ENCODE measurements at regions not wholly inside any gene's neighbourhood (a gene's known extent, or its start where the extent isn't known, plus 50 kb on each side); places are given as distances from the start of the nearest gene placed in this dataset.

DNA sequence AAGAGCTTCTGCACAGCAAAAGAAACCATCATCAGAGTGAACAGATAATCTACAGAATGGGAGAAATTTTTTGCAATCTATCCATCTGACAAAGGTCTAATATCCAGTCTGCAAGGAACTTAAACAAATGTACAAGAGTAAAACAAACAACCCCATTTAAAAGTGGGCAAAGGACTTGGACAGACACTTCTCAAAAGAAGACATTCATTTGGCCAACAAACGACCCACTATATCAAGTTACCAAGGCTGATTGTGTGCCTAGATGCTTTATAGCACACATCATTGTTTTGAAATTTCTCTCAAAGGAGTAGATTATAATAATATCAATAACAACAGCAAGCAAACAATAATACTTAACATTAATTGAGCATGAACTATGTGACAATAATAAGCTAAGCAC is 117.1 kb downstream of the TFPI2 start:
- no peak for ATAC-seq
- TF ChIP-seq, protein P1, sequence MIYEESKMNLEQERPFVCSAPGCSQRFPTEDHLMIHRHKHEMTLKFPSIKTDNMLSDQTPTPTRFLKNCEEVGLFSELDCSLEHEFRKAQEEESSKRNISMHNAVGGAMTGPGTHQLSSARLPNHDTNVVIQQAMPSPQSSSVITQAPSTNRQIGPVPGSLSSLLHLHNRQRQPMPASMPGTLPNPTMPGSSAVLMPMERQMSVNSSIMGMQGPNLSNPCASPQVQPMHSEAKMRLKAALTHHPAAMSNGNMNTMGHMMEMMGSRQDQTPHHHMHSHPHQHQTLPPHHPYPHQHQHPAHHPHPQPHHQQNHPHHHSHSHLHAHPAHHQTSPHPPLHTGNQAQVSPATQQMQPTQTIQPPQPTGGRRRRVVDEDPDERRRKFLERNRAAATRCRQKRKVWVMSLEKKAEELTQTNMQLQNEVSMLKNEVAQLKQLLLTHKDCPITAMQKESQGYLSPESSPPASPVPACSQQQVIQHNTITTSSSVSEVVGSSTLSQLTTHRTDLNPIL (CRISPR knock-in tag; IDR thresholded peaks at IDR 0.05; ENCODE audit: low read depth), result no peak
- TF ChIP-seq TOX (CRISPR knock-in tag; IDR thresholded peaks at IDR 0.05; ENCODE audit: borderline replicate concordance) (no peak), ZFP3 (CRISPR knock-in tag; IDR thresholded peaks at IDR 0.05) (no peak), ISL1 (CRISPR knock-in tag; IDR thresholded peaks at IDR 0.05) (no peak), ESRRG (CRISPR knock-in tag; IDR thresholded peaks at IDR 0.05) (no peak), OSR1 (CRISPR knock-in tag; IDR thresholded peaks at IDR 0.05) (no peak)
- TF ChIP-seq, protein P2, sequence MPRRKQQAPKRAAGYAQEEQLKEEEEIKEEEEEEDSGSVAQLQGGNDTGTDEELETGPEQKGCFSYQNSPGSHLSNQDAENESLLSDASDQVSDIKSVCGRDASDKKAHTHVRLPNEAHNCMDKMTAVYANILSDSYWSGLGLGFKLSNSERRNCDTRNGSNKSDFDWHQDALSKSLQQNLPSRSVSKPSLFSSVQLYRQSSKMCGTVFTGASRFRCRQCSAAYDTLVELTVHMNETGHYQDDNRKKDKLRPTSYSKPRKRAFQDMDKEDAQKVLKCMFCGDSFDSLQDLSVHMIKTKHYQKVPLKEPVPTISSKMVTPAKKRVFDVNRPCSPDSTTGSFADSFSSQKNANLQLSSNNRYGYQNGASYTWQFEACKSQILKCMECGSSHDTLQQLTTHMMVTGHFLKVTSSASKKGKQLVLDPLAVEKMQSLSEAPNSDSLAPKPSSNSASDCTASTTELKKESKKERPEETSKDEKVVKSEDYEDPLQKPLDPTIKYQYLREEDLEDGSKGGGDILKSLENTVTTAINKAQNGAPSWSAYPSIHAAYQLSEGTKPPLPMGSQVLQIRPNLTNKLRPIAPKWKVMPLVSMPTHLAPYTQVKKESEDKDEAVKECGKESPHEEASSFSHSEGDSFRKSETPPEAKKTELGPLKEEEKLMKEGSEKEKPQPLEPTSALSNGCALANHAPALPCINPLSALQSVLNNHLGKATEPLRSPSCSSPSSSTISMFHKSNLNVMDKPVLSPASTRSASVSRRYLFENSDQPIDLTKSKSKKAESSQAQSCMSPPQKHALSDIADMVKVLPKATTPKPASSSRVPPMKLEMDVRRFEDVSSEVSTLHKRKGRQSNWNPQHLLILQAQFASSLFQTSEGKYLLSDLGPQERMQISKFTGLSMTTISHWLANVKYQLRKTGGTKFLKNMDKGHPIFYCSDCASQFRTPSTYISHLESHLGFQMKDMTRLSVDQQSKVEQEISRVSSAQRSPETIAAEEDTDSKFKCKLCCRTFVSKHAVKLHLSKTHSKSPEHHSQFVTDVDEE (CRISPR knock-in tag; IDR thresholded peaks at IDR 0.05), result no peak
- TF ChIP-seq, protein P3, sequence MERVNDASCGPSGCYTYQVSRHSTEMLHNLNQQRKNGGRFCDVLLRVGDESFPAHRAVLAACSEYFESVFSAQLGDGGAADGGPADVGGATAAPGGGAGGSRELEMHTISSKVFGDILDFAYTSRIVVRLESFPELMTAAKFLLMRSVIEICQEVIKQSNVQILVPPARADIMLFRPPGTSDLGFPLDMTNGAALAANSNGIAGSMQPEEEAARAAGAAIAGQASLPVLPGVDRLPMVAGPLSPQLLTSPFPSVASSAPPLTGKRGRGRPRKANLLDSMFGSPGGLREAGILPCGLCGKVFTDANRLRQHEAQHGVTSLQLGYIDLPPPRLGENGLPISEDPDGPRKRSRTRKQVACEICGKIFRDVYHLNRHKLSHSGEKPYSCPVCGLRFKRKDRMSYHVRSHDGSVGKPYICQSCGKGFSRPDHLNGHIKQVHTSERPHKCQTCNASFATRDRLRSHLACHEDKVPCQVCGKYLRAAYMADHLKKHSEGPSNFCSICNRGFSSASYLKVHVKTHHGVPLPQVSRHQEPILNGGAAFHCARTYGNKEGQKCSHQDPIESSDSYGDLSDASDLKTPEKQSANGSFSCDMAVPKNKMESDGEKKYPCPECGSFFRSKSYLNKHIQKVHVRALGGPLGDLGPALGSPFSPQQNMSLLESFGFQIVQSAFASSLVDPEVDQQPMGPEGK (CRISPR knock-in tag; IDR thresholded peaks at IDR 0.05; ENCODE audit: borderline replicate concordance), result no peak

DNA sequence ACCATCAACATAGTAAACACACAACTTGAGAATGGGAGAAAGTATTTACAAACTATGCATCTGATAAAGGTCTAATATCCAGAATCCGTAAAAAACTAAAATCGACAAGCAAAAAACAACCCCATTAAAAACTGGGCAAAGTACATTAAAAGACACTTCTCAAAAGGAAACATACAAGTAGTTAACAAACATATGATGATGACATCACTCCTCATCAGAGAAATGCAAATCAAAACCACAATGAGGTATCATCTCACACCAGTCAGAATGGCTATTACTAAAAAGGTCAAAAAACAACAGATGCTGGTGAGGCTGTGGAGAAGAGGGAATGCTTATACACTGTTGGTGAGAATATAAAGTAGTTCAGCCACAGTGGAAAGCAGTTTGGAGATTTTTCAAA is 125.1 kb downstream of the TFPI2 start:
- ATAC-seq, result no peak
- TF ChIP-seq RARB (CRISPR knock-in tag; IDR thresholded peaks at IDR 0.05) (no peak), OSR1 (CRISPR knock-in tag; IDR thresholded peaks at IDR 0.05) (no peak), GLIS3 (CRISPR knock-in tag; IDR thresholded peaks at IDR 0.05) (no peak), PPARA (CRISPR knock-in tag; IDR thresholded peaks at IDR 0.05; ENCODE audit: borderline replicate concordance) (no peak), ISL1 (CRISPR knock-in tag; IDR thresholded peaks at IDR 0.05) (no peak)
- TF ChIP-seq, protein P2 (CRISPR knock-in tag; IDR thresholded peaks at IDR 0.05), result no peak

DNA sequence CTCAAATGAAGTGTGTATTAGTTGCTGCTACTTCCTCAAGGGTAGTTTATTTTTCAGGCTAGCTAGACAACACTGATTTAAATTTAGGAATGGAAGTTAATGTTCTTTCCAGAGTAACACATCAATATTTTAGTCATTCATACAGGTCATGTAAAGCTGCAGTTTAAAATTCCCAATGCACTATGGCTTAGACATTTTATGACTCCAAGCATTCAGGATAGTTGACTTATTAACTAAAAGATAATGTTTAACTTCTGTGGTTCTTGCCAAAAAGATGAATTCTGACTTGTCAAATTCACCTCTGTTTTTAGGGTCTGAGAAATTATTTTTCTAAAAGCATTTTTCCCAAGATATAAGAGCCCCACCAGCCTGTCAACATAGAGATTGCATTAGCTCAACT is 131.9 kb downstream of the TFPI2 start:
- TF ChIP-seq BACH2 (CRISPR knock-in tag; IDR thresholded peaks at IDR 0.05; ENCODE audit: borderline replicate concordance), result no peak
- TF ChIP-seq ARNTL (CRISPR knock-in tag; IDR thresholded peaks at IDR 0.05; ENCODE audit: borderline replicate concordance, low read depth), result no peak
- no peak for TF ChIP-seq ZNF70 (CRISPR knock-in tag; IDR thresholded peaks at IDR 0.05)
- TF ChIP-seq, protein P3 (CRISPR knock-in tag; IDR thresholded peaks at IDR 0.05; ENCODE audit: borderline replicate concordance), result no peak
- no peak for TF ChIP-seq ZC3H10 (CRISPR knock-in tag; IDR thresholded peaks at IDR 0.05)
- TF ChIP-seq, protein P4, sequence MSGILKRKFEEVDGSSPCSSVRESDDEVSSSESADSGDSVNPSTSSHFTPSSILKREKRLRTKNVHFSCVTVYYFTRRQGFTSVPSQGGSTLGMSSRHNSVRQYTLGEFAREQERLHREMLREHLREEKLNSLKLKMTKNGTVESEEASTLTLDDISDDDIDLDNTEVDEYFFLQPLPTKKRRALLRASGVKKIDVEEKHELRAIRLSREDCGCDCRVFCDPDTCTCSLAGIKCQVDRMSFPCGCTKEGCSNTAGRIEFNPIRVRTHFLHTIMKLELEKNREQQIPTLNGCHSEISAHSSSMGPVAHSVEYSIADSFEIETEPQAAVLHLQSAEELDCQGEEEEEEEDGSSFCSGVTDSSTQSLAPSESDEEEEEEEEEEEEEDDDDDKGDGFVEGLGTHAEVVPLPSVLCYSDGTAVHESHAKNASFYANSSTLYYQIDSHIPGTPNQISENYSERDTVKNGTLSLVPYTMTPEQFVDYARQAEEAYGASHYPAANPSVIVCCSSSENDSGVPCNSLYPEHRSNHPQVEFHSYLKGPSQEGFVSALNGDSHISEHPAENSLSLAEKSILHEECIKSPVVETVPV (CRISPR knock-in tag; IDR thresholded peaks at IDR 0.05), result no peak
- no peak for TF ChIP-seq ZNF565 (CRISPR knock-in tag; conservative IDR thresholded peaks at IDR 0.05; ENCODE audit: low read depth)
- TF ChIP-seq PPARA (CRISPR knock-in tag; IDR thresholded peaks at IDR 0.05; ENCODE audit: borderline replicate concordance), result no peak
- no peak for TF ChIP-seq ESRRG (CRISPR knock-in tag; IDR thresholded peaks at IDR 0.05)
- TF ChIP-seq TOX (CRISPR knock-in tag; IDR thresholded peaks at IDR 0.05; ENCODE audit: borderline replicate concordance), result no peak
- no peak for TF ChIP-seq ISL1 (CRISPR knock-in tag; IDR thresholded peaks at IDR 0.05)
- no peak for TF ChIP-seq RARB (CRISPR knock-in tag; IDR thresholded peaks at IDR 0.05)
- TF ChIP-seq, protein P1 (CRISPR knock-in tag; IDR thresholded peaks at IDR 0.05; ENCODE audit: low read depth), result no peak
- no peak for TF ChIP-seq ZNF8 (CRISPR knock-in tag; IDR thresholded peaks at IDR 0.05)
- TF ChIP-seq TCF4 (CRISPR knock-in tag; IDR thresholded peaks at IDR 0.05; ENCODE audit: borderline replicate concordance), result no peak
- no peak for TF ChIP-seq OSR1 (CRISPR knock-in tag; IDR thresholded peaks at IDR 0.05)
- TF ChIP-seq ZFP3 (CRISPR knock-in tag; IDR thresholded peaks at IDR 0.05), result no peak
- TF ChIP-seq CSDC2 (CRISPR knock-in tag; IDR thresholded peaks at IDR 0.05), result no peak
- no peak for ATAC-seq

Data from SK-N-SH treated with all-trans-retinoic acid at 6 μM for 48 hours (cell line).